CD4-positive, alpha-beta memory T cell (primary cell): ENCODE measurements at regions not wholly inside any gene's neighbourhood (a gene's known extent, or its start where the extent isn't known, plus 50 kb on each side); places are given as distances from the start of the nearest gene placed in this dataset.
"Not testable (repeated sequence)": the region's sequence is repeated elsewhere in the genome, so short reads cannot be mapped to it uniquely, and the experiment has no call there.

Source experiments
- CTCF ChIA-PET: fragments of 350-600 bp; sonication (Branson Sonifier 250); formaldehyde crosslinking; loops from one replicate; lab custom pipeline; 2021; ENCODE audit warnings: inconsistent platforms; ENCODE audit not compliant: partially characterized antibody; lab: Charles Lee
- POLR2A ChIA-PET: fragments of 350-600 bp; sonication (Branson Sonifier 250); formaldehyde crosslinking; loops from one replicate; lab custom pipeline; 2021; ENCODE audit not compliant: partially characterized antibody; lab: Charles Lee
- DNase-seq, 5 donors: peaks; one replicate each; pipeline versions ENCODE4 v3.0.0 to v3.0.0-alpha.2; 2020 to 2022; ENCODE audit warnings: mixed read lengths in 1 of 5
- H3K27ac ChIP-seq: one replicate; pipeline ENCODE4 v1.7.0; 2013; ENCODE audit warnings: low read depth, low read length
- H3K27me3 ChIP-seq: 2 replicates; pipeline ENCODE4 v1.7.0; 2013; ENCODE audit warnings: mild to moderate bottlenecking, low read length, moderate library complexity; ENCODE audit not compliant: insufficient read depth
- H3K36me3 ChIP-seq: 2 replicates; pipeline ENCODE4 v1.7.0; 2013; ENCODE audit warnings: mild to moderate bottlenecking, low read length, moderate library complexity; ENCODE audit not compliant: insufficient read depth
- H3K4me1 ChIP-seq: 2 replicates; pipeline ENCODE4 v1.7.0; 2013; ENCODE audit warnings: mild to moderate bottlenecking, low read length, moderate library complexity; ENCODE audit not compliant: insufficient read depth
- H3K4me3 ChIP-seq, 2 donors: one replicate each; pipeline ENCODE4 v1.7.0; 2013; ENCODE audit warnings: low read length in 2 of 2, mild to moderate bottlenecking in 1 of 2
- H3K9me3 ChIP-seq, 2 donors: one replicate each; pipeline ENCODE4 v1.7.0; 2013; ENCODE audit warnings: low read length in 2 of 2, control low read depth in 1 of 2; ENCODE audit not compliant: control insufficient read depth in 1 of 2
- H3K27ac Mint-ChIP-seq, 7 donors: one replicate each; pipeline ENCODE4 v1.8.0; 2020 to 2021; ENCODE audit warnings: mixed read lengths in 7 of 7, mild to moderate bottlenecking in 6 of 7, inconsistent platforms in 3 of 7, moderate library complexity in 3 of 7
- H3K27me3 Mint-ChIP-seq, 2 donors: one replicate each; pipeline ENCODE4 v1.8.0; 2020 to 2021; ENCODE audit warnings: mixed read lengths in 2 of 2
- H3K36me3 Mint-ChIP-seq, 2 donors: one replicate each; pipeline ENCODE4 v1.8.0; 2020 to 2021; ENCODE audit warnings: mixed read lengths in 2 of 2, inconsistent platforms in 1 of 2, mild to moderate bottlenecking in 1 of 2
- H3K4me1 Mint-ChIP-seq, 4 donors: one replicate each; pipeline ENCODE4 v1.8.0; 2020 to 2021; ENCODE audit warnings: mixed read lengths in 4 of 4, mild to moderate bottlenecking in 1 of 4
- H3K4me3 Mint-ChIP-seq, 8 donors: one replicate each; pipeline ENCODE4 v1.8.0; 2020 to 2021; ENCODE audit warnings: mixed read lengths in 8 of 8, mild to moderate bottlenecking in 7 of 8, moderate library complexity in 6 of 8, inconsistent platforms in 3 of 8
- H3K9me3 Mint-ChIP-seq, 8 donors: one replicate each; pipeline ENCODE4 v1.8.0; 2020 to 2021; ENCODE audit warnings: mixed read lengths in 8 of 8, mild to moderate bottlenecking in 5 of 8, inconsistent platforms in 3 of 8, moderate library complexity in 1 of 8
- intact Hi-C: fragments of 100-400 bp; cut with micrococcal nuclease; formaldehyde crosslinking; loops from one replicate; pipeline ENCODE4 v1.15.1; 2023

- POLR2A ChIA-PET = no interaction called here
- CTCF ChIA-PET = no interaction called here
- Mint-ChIP-seq H3K9me3 (peaks cover 0 to 32% (median 22%) of the 10 kb centered on the region in 8 donors), H3K27me3 (peaks cover 11 to 29% of the 10 kb centered on the region in 2 donors), H3K4me3 (no peak overlapping the region), H3K36me3 (peaks cover 7 to 10% of the 10 kb centered on the region in 2 donors), H3K27ac (no peak overlapping the region), H3K4me1 (no peaks in the 10 kb centered on the region)
- Histone ChIP-seq H3K4me3 (no peak overlapping the region), H3K9me3 (peaks cover 0 to 7% of the 10 kb centered on the region in 2 donors), H3K27me3 (peaks cover 6% of the 10 kb centered on the region), H3K4me1 (no peaks in the 10 kb centered on the region), H3K27ac (no peak overlapping the region), H3K36me3 (no peaks in the 10 kb centered on the region)
- intact Hi-C loops = no loop called here
- peak in 3 of 5 donors; percentile 3 to 13 (median 5) for DNase-seq
Measured at GRCh38 chr14:101665478-101666078, 95.9 kb upstream of the PPP2R5C start.

- Mint-ChIP-seq H3K36me3 (peaks cover 7 to 13% of the 10 kb centered on the region in 2 donors), H3K27me3 (peaks cover 11 to 30% of the 10 kb centered on the region in 2 donors), H3K27ac (no peak overlapping the region), H3K4me1 (no peaks in the 10 kb centered on the region), H3K9me3 (peaks cover 0 to 34% (median 27%) of the 10 kb centered on the region in 8 donors), H3K4me3 (no peak overlapping the region)
- Histone ChIP-seq H3K27me3 (peaks cover 6% of the 10 kb centered on the region), H3K4me3 (no peak overlapping the region), H3K4me1 (no peaks in the 10 kb centered on the region), H3K27ac (no peak overlapping the region), H3K36me3 (no peaks in the 10 kb centered on the region), H3K9me3 (peaks cover 0 to 7% of the 10 kb centered on the region in 2 donors)
- intact Hi-C loops = no loop called here
- ChIA-PET POLR2A (no interaction called here), CTCF (no interaction called here)
- DNase-seq = no peak
Measured at GRCh38 chr14:101666264-101666663, 95.2 kb upstream of the PPP2R5C start.

- H3K27ac Mint-ChIP-seq = no peak overlapping the region
- ChIA-PET CTCF (no interaction called here), POLR2A (no interaction called here)
- intact Hi-C loops = no loop called here
- peaks cover 7 to 15% of the 10 kb centered on the region in 2 donors for H3K36me3 Mint-ChIP-seq
- Histone ChIP-seq H3K9me3 (peaks cover 0 to 7% of the 10 kb centered on the region in 2 donors), H3K4me3 (no peak overlapping the region), H3K27ac (no peak overlapping the region), H3K27me3 (peaks cover 6% of the 10 kb centered on the region), H3K4me1 (no peaks in the 10 kb centered on the region), H3K36me3 (no peaks in the 10 kb centered on the region)
- no peak for DNase-seq
- peaks cover 16 to 26% of the 10 kb centered on the region in 2 donors for H3K27me3 Mint-ChIP-seq
- no peak overlapping the region for H3K4me3 Mint-ChIP-seq
- H3K9me3 Mint-ChIP-seq = peaks cover 2 to 48% (median 34%) of the 10 kb centered on the region in 8 donors
- no peaks in the 10 kb centered on the region for H3K4me1 Mint-ChIP-seq
Measured at GRCh38 chr14:101669629-101670028, 91.9 kb upstream of the PPP2R5C start.

GRCh38 chr14:101673873-101674272 is 87.6 kb upstream of the PPP2R5C start:
- intact Hi-C loops = no loop called here
- peaks cover 7 to 11% of the 10 kb centered on the region in 2 donors for H3K27me3 Mint-ChIP-seq
- Histone ChIP-seq H3K27ac (no peak overlapping the region), H3K4me1 (no peaks in the 10 kb centered on the region), H3K27me3 (no peaks in the 10 kb centered on the region), H3K36me3 (no peaks in the 10 kb centered on the region), H3K9me3 (peaks cover 0 to 7% of the 10 kb centered on the region in 2 donors), H3K4me3 (no peak overlapping the region)
- no peak for DNase-seq
- H3K27ac Mint-ChIP-seq = no peak overlapping the region
- H3K4me3 Mint-ChIP-seq = no peak overlapping the region
- H3K9me3 Mint-ChIP-seq = peaks cover 2 to 40% (median 25%) of the 10 kb centered on the region in 8 donors
- peaks cover 5 to 11% of the 10 kb centered on the region in 2 donors for H3K36me3 Mint-ChIP-seq
- POLR2A ChIA-PET = no interaction called here
- CTCF ChIA-PET = no interaction called here
- no peaks in the 10 kb centered on the region for H3K4me1 Mint-ChIP-seq

- H3K36me3 Mint-ChIP-seq, POLR2A ChIA-PET, H3K9me3 ChIP-seq, H3K27me3 ChIP-seq, H3K4me1 Mint-ChIP-seq, intact Hi-C loops, H3K27ac Mint-ChIP-seq, H3K36me3 ChIP-seq, CTCF ChIA-PET, H3K4me3 Mint-ChIP-seq, H3K27ac ChIP-seq, H3K4me3 ChIP-seq, DNase-seq, H3K4me1 ChIP-seq: not testable (repeated sequence)
- H3K27me3 Mint-ChIP-seq = peaks cover 6 to 12% of the 10 kb centered on the region in 2 donors
- H3K9me3 Mint-ChIP-seq = peaks cover 0 to 21% (median 7%) of the 10 kb centered on the region in 8 donors
Measured at GRCh38 chr14:101675835-101676234, 85.7 kb upstream of the PPP2R5C start.

- CTCF ChIA-PET, H3K9me3 ChIP-seq, H3K27me3 ChIP-seq, intact Hi-C loops, H3K4me3 Mint-ChIP-seq, H3K27ac ChIP-seq, DNase-seq, H3K9me3 Mint-ChIP-seq, H3K27ac Mint-ChIP-seq, H3K4me3 ChIP-seq, H3K4me1 Mint-ChIP-seq, H3K36me3 ChIP-seq, H3K27me3 Mint-ChIP-seq, POLR2A ChIA-PET, H3K36me3 Mint-ChIP-seq, H3K4me1 ChIP-seq: not testable (repeated sequence)
Measured at GRCh38 chr14:101677912-101678327, 83.6 kb upstream of the PPP2R5C start.

GRCh38 chr14:101681795-101682194 is 79.7 kb upstream of the PPP2R5C start:
- H3K4me1 ChIP-seq = no peaks in the 10 kb centered on the region
- H3K9me3 ChIP-seq = no peaks in the 10 kb centered on the region
- Mint-ChIP-seq H3K9me3 (no peaks in the 10 kb centered on the region), H3K4me1 (no peaks in the 10 kb centered on the region), H3K4me3 (no peak overlapping the region), H3K27me3 (peaks cover 3 to 8% of the 10 kb centered on the region in 2 donors), H3K36me3 (no peaks in the 10 kb centered on the region), H3K27ac (no peak overlapping the region)
- H3K27me3 ChIP-seq = peaks cover 3% of the 10 kb centered on the region
- H3K4me3 ChIP-seq = no peak overlapping the region
- ChIA-PET CTCF (interaction anchor here (1.0 kb wide), 1 partner anchor 757 kb away, joined by 3 read pairs; no protein-coding TSS in a partner anchor), POLR2A (no interaction called here)
- no peaks in the 10 kb centered on the region for H3K36me3 ChIP-seq
- no peak for DNase-seq
- intact Hi-C loops = no loop called here
- H3K27ac ChIP-seq = no peak overlapping the region
